ENCODE measurements at regions not wholly inside any gene's neighbourhood (a gene's known extent, or its start where the extent isn't known, plus 50 kb on each side); places are given as distances from the start of the nearest gene placed in this dataset.

DNA sequence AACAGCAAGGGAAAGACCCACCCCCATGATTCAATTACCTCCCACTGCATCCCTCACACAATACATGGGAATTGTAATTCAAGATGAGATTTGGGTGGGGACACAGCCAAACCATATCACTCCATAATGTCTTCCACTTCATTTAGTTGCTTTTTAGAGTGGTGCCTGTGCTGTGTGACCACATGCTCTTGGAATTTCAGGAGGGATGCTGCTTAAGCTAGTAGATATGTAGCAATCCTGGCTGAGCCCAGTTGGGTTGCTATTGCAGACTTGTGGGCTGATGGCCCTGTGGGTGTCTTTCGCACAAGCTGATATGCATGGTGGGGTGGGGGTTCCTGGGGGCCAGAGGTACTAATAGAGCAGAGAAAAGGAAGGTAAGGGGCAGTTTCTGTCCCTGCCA is 160.4 kb upstream of the SYT6 start:
- no peak for DNase-seq

DNA sequence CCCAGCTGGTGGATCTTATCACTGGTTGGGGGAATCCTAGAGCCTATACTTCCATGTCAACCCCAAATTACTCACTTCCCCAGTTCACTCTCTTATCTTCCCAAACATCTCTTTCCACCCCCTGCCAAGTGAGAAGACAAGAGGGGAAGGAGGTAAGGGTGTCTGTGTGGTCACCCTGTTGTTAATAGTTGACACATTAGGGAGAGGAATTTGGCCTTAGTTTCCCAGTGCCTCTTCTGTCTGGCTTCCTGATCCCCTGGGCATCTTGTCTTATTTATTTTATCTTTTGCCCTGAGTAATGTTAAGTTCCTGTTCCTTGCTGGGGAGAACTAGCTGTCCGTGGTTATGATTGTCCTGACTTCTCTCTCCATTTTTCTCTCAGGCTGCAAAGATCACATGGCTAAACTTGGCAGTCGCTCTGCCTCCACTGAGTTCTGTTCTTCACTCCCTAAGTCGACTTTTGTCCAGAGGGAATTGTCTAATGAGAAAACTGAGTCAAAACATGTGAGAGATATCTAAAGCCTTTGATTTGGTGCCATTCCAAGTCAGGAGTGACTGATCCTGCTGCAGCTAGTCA is 157.1 kb upstream of the SYT6 start:
- DNase-seq = no peak

DNA sequence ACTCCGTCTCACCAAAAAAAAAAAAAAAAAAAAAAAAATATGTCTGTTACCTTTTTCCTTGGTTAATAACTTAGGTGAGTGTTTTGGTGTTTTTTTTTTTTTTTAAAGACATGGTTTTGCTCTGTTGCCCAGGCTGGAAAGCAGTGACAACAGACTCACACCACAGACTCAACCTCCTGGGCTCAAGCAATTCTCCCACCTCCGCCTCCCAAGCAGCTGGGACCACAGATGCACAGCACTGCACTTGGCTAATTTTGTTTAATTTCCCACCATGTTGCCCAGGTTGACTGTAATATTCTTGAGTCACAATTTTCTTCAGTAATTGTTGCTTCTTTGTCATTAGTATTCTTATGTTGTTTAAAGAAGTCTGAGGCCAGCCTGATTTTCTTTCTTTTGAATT is 149.2 kb upstream of the SYT6 start:
- no peak for DNase-seq

DNA sequence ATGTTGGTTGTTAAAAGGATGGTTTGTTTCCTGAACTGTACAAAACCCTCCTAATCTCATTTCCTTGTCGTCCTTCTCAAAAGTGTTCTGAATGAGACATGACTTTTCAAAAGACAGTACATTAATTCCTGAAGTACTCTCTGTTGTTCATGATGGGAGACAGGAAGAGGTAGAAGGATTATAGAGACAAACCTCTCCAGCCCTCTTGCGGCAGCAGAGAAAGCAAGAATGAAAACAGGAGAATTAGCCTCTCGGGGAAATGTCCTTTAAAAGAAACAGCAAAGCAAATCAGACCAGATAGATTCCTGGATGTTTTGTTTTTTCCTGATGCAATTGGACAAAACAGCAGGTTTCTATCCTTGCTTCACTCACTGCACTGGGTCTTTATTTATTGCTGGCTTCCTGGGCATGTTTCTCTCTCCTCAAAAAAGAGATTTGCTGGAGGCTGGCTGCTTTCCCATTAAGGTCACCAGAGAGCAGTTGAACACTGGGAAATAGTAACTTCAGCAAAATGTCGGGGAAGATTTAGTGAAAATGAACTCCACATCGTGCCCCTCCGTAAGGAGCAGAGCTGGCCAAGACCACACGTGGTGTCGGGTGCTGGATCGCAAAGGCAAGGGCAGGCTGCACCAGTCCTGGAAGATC is 145.8 kb upstream of the SYT6 start:
- DNase-seq = no peak

DNA sequence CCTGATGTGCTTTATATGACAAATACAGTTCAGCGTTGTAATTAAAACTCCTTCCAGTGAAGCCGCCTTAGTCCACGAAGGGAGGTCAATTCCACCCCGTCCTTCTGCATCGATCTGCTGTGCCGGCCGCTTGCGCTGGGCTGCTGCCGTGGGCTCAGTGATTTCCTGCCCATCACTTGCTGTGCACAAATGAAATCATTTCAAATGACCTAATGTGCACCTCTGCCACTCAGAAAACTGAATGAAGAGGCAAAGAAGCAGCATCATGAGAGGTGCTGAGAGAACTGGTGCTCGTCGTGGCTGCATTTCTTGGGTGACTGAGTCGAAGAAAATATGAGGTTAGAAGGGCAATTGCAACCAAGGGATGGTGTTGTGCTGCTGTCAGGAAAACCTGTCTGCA is 144.3 kb upstream of the SYT6 start:
- no peak for DNase-seq

DNA sequence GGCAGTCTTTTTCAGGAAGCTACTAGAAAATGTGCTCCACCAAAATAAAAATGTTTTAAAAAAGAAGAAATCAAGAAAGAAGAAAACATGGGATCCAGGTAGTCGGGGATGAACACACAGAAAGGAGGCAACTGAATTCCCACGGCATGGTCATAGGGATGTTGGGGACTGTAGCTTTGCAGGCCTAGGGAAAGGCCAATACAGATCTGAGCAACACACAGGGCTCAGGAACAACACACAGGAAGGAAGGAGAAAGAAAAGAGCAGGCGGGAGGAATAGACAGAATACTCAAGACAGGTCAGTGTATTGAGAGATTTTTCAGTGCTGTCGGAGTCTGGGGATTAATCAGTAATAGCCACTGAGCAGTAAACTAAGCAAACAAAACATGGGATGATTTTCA is 142.7 kb upstream of the SYT6 start:
- DNase-seq = no peak

DNA sequence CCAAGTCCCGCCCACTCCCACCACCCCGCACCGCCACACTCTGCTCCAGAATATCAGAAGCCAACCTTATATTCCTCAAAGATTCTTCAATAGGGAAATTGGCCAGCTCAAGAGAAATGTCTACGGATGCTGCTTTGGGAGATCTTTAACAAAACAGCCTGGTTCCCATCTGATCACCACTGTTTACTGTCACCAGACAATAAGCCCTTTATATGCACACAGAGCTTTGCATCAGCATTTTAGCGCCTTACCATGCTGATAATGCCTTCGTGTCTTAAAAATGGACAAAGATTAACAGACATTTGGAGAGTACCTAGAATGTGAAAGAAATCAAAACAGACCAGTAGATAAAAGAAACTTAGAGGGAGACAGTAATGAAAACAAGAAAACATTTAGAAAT is 141.7 kb upstream of the SYT6 start:
- no peak for DNase-seq

DNA sequence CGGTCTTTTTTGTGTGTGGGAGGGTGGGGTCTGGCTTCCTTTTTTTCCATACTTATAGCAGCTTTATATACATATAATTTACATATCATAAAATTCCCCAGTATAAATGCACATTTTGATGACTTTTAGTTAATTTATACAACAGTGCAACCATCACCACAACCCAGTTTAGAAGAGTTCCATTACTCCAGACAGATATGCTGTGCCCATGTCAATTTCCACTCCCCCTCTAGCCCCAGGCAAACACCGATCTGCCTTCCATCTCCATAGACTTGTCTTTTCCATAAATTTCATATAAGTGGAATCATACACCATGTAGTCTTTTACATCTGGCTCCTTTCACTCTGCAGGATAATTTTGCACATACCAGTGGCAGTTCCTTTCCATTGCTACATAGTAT is 139.2 kb upstream of the SYT6 start:
- DNase-seq = no peak

DNA sequence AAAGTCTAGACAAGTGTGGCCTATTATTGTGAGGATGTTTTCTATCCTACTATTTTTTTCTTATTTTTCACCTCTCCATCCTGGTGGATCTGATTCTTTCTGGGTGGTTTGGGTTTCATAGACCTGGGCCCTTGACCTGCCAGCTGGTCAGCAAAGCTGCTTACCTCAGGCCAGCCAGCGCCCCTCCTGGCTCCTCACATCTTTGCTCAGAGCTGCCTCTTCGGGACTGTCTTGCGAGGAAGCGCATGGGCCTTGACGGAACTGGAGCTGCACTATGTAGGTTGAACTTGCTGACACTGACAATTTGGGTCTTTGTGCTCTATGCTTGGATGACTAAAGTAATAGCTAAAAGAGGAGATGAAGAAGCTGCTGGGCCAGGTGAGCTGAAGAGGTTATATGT is 138.5 kb upstream of the SYT6 start:
- no peak for DNase-seq

DNA sequence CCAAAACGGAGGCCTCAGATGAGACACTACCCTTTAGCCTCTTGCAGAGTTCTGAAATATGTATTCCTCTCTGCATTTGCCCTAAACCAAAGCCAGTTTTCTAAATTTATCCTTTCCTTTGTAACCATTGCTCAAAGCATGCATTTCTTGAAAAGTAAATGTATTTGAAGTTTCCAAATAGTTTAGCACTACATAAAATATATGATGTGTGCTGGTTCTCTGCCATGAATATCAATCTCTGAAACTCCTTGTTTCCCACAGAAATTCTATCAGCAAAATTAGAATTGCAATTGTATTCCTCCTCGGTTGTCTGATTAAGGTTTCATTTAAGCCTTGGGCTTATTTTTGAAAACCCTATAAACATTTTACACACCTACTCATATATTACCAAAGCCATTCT is 137.1 kb upstream of the SYT6 start:
- DNase-seq = no peak

DNA sequence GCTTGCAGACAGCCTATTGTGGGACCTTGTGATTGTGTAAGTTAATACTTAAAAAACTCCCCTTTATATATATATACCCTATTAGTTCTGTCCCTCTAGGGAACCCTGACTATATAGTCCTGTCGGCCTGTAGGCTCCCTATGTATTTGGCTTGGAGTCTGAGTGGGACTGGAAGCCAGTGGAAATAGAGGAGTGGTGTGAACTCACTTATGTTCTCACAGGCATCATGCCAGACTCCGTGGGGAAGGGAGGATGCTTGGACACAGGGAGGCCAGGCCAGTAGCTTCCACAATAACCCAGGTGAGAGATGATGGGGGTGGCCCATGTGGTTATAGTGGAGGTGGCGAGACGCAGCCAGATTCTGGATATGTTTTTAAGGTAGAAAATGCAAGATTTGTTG is 136.7 kb upstream of the SYT6 start:
- DNase-seq = no peak

DNA sequence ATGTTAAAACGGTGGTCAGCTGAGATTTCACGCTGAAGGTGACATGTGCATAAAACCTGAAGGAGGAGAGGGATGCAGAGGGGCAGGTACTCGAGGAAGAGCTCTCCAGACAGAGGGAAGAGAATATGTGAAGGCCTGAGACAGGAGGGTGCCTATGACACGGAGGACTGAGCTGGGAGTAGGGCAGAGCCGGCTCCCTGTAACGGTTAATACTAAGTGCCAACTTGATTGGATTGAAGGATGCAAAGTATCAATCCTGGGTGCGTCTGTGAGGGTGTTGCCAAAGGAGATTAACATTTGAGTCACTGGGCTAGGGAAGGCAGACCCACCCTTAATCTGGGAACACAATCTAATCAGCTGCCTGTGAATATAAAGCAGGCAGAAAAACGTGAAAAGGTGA is 136.2 kb upstream of the SYT6 start:
- DNase-seq = no peak

DNA sequence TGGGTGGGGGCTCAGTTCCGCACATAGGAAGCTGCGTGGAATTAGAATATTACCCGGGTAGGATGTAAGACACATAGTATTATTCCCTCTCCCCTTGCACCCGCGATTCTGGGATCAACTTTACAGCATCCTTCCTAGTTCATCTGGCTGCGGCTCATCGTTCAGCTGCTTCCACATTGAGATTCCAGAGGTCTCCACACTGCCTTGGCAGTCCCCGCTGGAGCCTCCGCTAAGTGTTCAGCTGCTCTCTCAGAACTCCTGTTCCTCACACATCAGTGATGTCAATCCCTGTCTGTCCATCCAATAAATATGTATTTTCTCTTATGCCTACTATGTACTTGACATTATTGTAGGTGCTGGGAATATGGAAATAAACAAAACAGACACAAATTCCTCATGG is 135.6 kb upstream of the SYT6 start:
- DNase-seq = no peak

DNA sequence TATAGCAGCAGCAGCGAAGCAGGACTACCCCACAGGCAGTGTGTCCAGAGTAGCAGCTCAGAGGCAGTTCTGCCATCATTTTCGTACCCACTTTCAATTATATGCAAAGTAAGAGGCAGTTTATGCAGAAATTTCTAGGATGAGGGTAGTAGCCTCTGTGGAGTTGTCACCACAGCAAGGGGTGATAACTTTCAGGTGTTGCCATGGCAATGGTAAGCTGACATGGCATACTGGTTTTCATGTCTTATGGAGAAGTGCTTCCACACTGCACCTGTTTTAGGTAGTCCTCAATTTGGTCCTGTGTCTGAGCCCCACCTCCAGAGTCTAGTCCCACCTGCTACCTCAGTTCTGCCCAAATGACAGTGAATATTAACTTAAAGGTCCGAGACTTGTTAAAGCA is 133.3 kb upstream of the SYT6 start:
- no peak for DNase-seq

DNA sequence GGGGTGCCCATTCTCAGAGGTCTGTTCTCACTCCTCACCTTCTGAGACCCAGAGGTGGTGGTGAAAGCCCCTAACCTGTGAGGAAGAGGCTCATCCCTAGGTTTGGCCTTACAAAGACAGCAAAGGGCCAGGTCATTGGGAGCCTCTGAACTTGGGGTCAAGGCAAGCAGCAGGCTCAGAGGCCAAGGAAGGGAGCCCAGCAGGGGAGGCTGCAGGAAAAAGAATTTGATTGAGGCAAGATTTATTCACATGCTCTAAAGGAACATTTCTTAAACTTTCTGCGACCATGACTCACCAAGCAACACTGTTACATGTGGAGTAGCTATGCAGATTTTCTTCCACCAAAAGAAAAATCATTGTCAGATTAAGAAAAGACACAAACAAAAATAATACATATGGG is 132.5 kb upstream of the SYT6 start:
- DNase-seq = no peak

DNA sequence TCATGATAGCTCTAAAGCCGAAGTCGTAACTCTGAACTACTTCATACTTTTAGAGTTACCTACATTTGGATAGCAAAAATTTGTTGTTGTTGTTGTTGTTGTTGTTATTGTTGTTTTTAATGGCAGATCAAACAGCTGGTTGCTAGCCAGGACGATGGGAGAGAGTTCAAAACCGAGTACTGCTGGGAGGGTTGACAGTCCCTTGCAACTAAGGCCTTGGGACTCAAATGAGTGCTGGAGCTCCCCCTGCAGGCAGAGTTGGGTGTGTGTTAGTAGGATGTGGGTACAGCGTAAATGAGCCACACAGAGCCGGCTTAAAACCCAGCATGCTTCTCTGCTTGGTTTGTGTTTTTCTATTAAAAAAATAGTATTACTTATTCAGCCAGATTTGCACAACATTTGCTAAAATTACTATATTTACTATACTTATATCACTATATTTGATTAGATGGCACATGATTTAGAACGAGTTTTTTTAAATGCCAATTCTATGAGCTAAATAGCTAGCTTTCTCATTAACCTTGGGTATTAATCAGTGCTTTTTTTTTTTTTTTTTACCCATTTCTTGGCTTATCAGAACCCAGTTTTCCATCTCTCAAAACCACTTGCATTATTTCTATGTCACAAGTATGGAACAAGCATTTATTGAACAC is 129.2 kb upstream of the SYT6 start:
- peak; percentile 70 to 76 for DNase-seq

DNA sequence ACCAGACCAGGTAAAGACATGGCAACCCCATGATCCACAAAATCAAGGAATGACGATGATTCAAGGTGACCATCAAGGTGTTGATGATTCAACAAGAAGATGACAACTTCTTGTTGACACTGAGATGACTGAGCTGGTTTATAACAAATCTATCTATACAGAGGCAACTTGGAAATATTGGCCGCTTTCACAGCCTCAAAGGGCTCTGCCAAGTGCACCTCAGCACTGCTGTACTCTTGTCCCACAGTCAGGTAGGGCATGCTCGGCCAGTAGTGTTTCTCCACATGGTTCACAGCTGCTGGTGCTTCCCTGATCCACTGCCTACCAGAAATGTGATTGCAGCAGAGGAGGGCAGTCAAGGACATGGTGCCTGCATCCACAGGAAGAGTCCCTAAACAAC is 125.2 kb upstream of the SYT6 start:
- DNase-seq = no peak

DNA sequence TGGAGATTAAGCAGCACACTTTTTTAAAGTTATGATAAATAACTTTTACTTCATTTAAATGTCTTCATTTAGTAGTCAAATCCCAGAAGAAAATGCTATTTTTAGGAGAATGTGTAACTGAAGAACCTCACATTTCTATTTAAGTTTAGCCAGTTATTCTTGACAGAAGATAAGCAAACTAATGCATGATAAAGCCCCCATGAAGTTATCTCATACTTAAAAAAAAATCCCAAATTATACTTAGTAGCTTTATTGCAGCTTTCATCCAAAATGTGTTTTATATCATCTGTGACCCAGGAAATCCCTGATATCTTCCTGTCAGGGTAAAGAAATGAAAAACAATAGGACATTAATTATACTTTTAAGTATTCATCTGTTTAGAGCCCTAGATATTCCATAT is 124.8 kb upstream of the SYT6 start:
- DNase-seq = no peak

DNA sequence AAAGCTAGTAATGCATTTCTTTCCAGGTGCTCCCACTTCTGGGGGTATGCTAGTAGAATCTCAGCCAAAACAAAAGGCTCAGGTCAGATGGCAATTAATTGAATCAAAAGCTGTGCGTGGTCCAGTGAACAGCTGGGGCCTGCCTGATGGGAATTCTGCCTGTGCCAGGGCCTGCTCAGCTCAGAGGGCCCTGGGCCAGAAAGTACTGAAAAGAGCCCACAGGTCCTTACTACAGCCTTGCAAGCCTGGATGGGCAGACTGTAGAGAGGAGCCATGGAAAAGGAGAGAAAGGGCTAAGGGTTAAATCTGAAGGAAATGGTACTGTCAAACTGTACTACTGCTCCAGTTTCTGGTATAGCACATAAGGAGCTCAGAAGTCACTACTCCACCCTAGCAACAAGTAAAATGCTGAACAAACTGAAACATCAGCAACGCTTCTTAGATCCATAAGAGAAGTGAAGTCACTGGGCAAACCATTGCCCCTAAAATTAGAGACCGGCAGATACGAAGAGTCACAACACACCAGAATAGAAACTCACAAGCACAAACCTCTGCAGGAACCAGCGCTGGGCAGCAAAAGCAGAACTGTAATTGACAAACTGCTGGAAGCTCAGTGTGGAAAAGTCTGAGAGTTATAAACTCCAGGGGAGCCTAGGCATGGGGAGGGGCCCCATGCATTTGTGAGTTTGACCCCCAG is 121.1 kb upstream of the SYT6 start:
- peak; percentile 9 to 10 for DNase-seq

DNA sequence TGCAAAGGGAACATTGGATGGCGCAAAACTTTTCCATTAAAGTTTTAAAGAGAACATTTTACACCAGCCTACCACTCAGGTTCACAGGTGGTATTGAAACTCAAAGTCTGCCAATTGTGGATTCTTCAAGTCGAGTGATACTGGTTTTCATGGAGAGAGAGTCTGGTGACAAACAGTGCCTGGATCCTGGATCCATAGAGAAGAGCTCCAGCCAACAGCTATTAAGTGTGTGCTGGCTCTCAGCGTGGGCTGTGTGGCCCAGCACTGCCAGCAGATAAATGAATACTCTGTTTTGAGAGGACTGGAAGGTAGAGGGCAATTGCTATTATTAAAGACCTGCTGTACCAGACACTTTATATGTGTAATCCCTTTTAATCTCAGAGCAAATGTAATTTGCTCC is 118.9 kb upstream of the SYT6 start:
- DNase-seq = no peak

DNA sequence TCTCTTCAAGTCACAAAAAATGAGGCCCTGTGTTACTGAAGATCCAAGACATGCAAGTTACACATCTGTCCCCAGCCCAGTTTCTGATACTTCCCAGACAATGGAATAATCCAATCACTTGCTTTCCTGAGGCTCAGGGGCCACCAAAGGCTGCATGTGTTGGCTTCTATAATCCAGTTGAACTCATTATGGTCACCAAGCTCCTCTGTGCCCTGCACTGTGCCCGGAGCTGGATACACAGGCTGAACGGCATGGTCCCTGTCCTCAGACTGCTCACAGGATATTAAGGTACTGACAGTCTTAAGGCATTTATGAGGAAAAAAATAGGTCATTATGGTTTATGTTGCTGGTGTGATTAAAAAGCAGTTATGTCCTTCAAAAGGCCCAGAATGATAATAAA is 117.0 kb upstream of the SYT6 start:
- no peak for DNase-seq

DNA sequence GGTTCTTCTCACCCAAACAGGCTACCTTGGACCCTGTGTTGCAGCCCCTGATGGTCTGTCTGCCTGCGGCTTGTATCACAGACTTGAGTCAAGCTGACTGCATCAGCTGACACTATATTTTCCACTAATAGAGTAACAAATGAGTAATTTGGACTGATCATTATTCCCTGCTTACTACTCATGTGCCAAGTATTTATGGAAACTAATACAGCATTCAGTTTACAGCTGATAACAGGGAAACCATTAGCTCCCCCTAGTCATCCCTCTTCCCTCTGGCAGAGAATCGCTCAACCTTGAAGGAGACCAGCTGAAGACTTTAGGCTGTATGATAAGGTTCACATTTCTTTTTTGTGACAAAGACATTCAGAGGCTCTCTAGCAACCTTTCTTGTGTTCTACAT is 116.6 kb upstream of the SYT6 start:
- DNase-seq = no peak

DNA sequence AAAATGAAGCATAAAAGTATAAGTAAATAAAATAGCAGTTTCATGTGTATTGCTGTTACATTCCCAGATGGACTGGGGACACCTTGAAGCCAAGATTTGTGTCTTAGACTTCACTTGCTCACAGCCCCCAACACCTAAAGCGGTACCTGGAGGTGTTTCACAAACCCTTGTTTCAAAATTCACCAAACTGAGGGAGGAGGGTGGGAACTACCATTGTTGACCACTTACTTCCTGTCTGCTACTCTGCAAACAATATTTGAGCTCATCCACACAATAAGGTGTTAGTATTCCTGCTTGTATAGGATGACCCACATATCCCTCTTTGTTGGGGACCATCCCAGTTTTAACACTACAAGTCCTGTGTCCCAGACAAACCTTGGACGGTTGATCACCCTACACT is 115.9 kb upstream of the SYT6 start:
- no peak for DNase-seq

DNA sequence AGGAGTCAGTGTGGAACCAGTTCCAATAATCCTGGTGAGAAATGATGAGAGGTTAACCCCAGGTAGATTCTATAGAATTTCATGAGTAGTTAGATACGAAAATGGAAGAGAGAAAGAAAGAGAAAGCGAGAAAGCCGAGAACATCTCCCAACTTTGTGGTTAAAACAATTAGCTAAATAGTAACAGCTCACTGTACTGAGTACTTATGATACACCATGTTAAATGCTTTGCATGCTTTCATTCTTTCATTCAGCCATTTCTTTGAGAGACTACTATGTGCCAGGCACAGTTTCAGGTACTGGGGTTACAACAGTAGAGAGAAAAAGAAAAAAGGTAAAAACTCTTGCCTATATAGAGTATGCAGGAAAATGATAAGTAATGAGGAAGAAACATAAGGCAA is 109.7 kb upstream of the SYT6 start:
- no peak for DNase-seq
